PFSK-1 (cell line): ENCODE measurements at regions not wholly inside any gene's neighbourhood (a gene's known extent, or its start where the extent isn't known, plus 50 kb on each side); places are given as distances from the start of the nearest gene placed in this dataset.

Experiments used
- FOXP2 ChIP-seq: optimal IDR thresholded peaks from 2 replicates; pipeline ENCODE3; 2011; ENCODE audit warnings: borderline replicate concordance, control low read depth, inconsistent platforms; ENCODE audit not compliant: insufficient read depth; ENCODE audit errors: extremely low read length, extremely low read depth
- POLR2AphosphoS5 ChIP-seq: IDR thresholded peaks from 2 replicates; pipeline ENCODE4 v1.6.1; 2012; ENCODE audit warnings: low read depth, mild to moderate bottlenecking, control low read depth, low read length, moderate library complexity
- REST ChIP-seq, 2 experiments: IDR thresholded peaks; 2 replicates each; pipeline versions ENCODE4 v1.6.1 to v1.8.0; 2011 to 2012; ENCODE audit warnings: low read depth in 2 of 2, low read length in 2 of 2, control low read depth in 1 of 2, inconsistent platforms in 1 of 2, mild to moderate bottlenecking in 1 of 2, moderate library complexity in 1 of 2; ENCODE audit not compliant: insufficient read depth in 1 of 2
- SIN3A ChIP-seq: IDR thresholded peaks from 2 replicates; pipeline ENCODE4 v1.6.1; 2012; ENCODE audit warnings: mild to moderate bottlenecking, low read length, moderate library complexity, borderline replicate concordance; ENCODE audit not compliant: insufficient read depth
- TAF1 ChIP-seq: IDR thresholded peaks from 2 replicates; pipeline ENCODE4 v1.6.1; 2012; ENCODE audit warnings: low read length, control low read depth, borderline replicate concordance; ENCODE audit not compliant: insufficient read depth

GRCh38 chr14:48826058-48826457 lies 760.1 kb downstream of the RPS29 start:
- TF ChIP-seq FOXP2 (no peak), SIN3A (no peak), POLR2AphosphoS5 (no peak), REST (IDR thresholded peaks at IDR 0.05; ENCODE audit: insufficient read depth in 1 of 2, low read depth in 2 of 2, low read length in 2 of 2) (no peak), TAF1 (no peak)

DNA sequence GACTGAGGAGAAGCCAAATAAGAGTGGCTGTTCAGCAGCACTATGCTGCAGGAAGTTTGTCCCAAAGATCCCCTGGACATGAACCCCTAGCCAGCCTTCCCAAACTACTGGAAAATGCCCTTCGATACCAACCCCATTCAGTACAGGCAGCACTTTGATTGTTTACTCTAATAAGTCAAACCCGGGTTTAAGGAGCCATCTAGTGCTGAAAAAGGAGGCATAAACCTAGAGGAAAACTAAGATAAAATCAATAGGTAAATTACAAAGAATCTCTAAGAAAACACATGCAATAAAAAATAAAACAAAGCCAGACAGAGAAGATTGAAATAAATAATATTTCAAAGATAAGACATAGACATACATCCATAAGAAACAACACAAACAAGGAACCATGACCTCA lies 771.6 kb downstream of the RPS29 start:
- TF ChIP-seq FOXP2 = no peak
- TF ChIP-seq POLR2AphosphoS5 = no peak
- TF ChIP-seq TAF1 = no peak
- no peak for TF ChIP-seq SIN3A
- TF ChIP-seq REST (IDR thresholded peaks at IDR 0.05; ENCODE audit: insufficient read depth in 1 of 2, low read depth in 2 of 2, low read length in 2 of 2) = no peak

DNA sequence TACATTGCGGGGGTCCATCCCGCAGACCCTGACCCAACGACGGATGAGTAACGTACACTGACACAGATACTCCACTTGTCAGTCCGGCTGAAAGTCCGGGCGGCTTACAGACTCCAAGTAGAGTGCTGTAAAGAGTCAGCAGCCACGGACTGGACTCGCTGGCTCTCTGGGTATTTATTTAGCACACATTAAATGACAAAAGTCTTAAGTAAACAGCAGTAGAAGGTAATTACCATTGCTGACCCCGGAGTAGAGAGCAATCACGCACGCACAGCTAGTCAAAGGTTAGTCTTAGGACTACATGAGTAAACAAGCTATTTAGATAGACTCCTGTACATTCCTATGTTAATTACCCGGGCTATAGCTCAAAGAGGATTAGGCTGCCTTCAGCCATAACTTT lies 780.9 kb downstream of the RPS29 start:
- TF ChIP-seq REST (IDR thresholded peaks at IDR 0.05; ENCODE audit: insufficient read depth in 1 of 2, low read depth in 2 of 2, low read length in 2 of 2) = no peak
- TF ChIP-seq TAF1 = no peak
- TF ChIP-seq POLR2AphosphoS5 = no peak
- TF ChIP-seq SIN3A = no peak
- TF ChIP-seq FOXP2 = no peak

- TF ChIP-seq REST (IDR thresholded peaks at IDR 0.05; ENCODE audit: insufficient read depth in 1 of 2, low read depth in 2 of 2, low read length in 2 of 2) (no peak), SIN3A (no peak), POLR2AphosphoS5 (no peak), FOXP2 (no peak), TAF1 (no peak)
Observed at GRCh38 chr14:48792376-48793024, 793.7 kb downstream of the RPS29 start.

- TF ChIP-seq REST (IDR thresholded peaks at IDR 0.05; ENCODE audit: insufficient read depth in 1 of 2, low read depth in 2 of 2, low read length in 2 of 2) (no peak), TAF1 (no peak), FOXP2 (no peak), POLR2AphosphoS5 (no peak), SIN3A (no peak)
Observed at GRCh38 chr14:48788771-48789170, 797.4 kb downstream of the RPS29 start.
